ENCODE measurements at regions not wholly inside any gene's neighbourhood (a gene's known extent, or its start where the extent isn't known, plus 50 kb on each side); places are given as distances from the start of the nearest gene placed in this dataset.

GRCh38 chr13:73210218-73210883 is 151.5 kb downstream of the KLF5 start:
- no peaks in the 10 kb centered on the region for H3K36me3 ChIP-seq (ENCODE audit: control insufficient read depth, insufficient read depth, low read length)
- H3K4me3 ChIP-seq (replicated peaks; ENCODE audit: low read depth, low read length), result no peak overlapping the region
- DNase-seq (ENCODE audit: extremely low read depth, insufficient read length), result no peak
- no peak for TF ChIP-seq CTCF (IDR thresholded peaks at IDR 0.05; ENCODE audit: insufficient read depth, low read length, poor library complexity, severe bottlenecking)
- no peaks in the 10 kb centered on the region; the same call in 1 of the 2 replicates for H3K27me3 ChIP-seq (replicated peaks; ENCODE audit: control insufficient read depth, insufficient read depth, low read length)

- Histone ChIP-seq H3K36me3 (ENCODE audit: control insufficient read depth, insufficient read depth, low read length) (no peaks in the 10 kb centered on the region), H3K4me3 (replicated peaks; ENCODE audit: low read depth, low read length) (no peak overlapping the region), H3K27me3 (replicated peaks; ENCODE audit: control insufficient read depth, insufficient read depth, low read length) (no peaks in the 10 kb centered on the region)
- no peak for TF ChIP-seq CTCF (IDR thresholded peaks at IDR 0.05; ENCODE audit: insufficient read depth, low read length, poor library complexity, severe bottlenecking)
- no peak for DNase-seq (ENCODE audit: extremely low read depth, insufficient read length)
These were observed 146.1 kb downstream of the KLF5 start for GRCh38 chr13:73204952-73205351.

DNA sequence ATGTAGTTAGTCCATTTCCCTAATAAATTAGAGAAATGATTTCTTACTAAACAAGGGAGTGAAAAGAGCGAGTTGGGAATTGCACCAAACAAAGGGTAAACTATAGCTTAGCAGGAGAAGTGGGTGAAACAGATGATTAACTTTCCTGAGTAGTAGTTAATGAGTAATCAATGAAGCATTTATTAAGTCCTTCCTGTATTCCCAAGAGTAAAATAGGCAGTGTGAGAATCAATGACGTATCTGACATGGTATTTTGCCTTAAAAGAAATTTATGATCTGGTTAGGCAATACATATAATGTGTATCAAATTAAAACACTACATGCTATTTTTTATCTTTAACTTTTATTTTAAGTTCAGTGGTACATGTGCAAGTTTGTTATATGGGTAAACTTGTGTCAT is 142.8 kb downstream of the KLF5 start:
- no peak for TF ChIP-seq CTCF (IDR thresholded peaks at IDR 0.05; ENCODE audit: insufficient read depth, low read length, poor library complexity, severe bottlenecking)
- Histone ChIP-seq H3K27me3 (replicated peaks; ENCODE audit: control insufficient read depth, insufficient read depth, low read length) (no peaks in the 10 kb centered on the region), H3K4me3 (replicated peaks; ENCODE audit: low read depth, low read length) (no peak overlapping the region), H3K36me3 (ENCODE audit: control insufficient read depth, insufficient read depth, low read length) (no peaks in the 10 kb centered on the region)
- no peak for DNase-seq (ENCODE audit: extremely low read depth, insufficient read length)

DNA sequence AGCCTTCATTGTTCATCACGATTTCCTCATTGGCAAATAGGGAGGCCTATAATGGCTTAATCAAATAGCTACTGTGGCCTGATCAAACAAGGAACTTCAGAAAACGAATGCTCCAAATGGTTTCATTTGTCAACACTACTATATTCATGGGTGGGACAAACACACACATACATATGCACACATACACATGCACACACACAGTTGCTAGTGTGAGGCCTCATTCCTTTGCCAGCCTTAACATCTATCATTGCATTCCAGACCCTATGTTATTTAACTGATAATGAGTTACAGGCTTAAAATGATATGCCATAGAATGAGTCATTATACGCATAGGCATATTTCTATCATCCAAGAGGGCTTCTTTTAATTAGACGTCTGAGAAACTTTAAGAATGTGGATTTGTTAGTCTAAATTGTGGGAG is 140.2 kb downstream of the KLF5 start:
- Histone ChIP-seq H3K27me3 (replicated peaks; ENCODE audit: control insufficient read depth, insufficient read depth, low read length) (no peaks in the 10 kb centered on the region), H3K36me3 (ENCODE audit: control insufficient read depth, insufficient read depth, low read length) (no peaks in the 10 kb centered on the region), H3K4me3 (replicated peaks; ENCODE audit: low read depth, low read length) (no peak overlapping the region)
- DNase-seq (ENCODE audit: extremely low read depth, insufficient read length), result no peak
- TF ChIP-seq CTCF (IDR thresholded peaks at IDR 0.05; ENCODE audit: insufficient read depth, low read length, poor library complexity, severe bottlenecking), result no peak

- TF ChIP-seq CTCF (IDR thresholded peaks at IDR 0.05; ENCODE audit: insufficient read depth, low read length, poor library complexity, severe bottlenecking), result no peak
- Histone ChIP-seq H3K36me3 (ENCODE audit: control insufficient read depth, insufficient read depth, low read length) (no peaks in the 10 kb centered on the region), H3K4me3 (replicated peaks; ENCODE audit: low read depth, low read length) (no peak overlapping the region), H3K27me3 (replicated peaks; ENCODE audit: control insufficient read depth, insufficient read depth, low read length) (no peaks in the 10 kb centered on the region; the same call in 1 of the 2 replicates)
- DNase-seq (ENCODE audit: extremely low read depth, insufficient read length), result no peak
These were observed 136.3 kb downstream of the KLF5 start for GRCh38 chr13:73195091-73195490.

- TF ChIP-seq CTCF (IDR thresholded peaks at IDR 0.05; ENCODE audit: insufficient read depth, low read length, poor library complexity, severe bottlenecking), result no peak
- H3K4me3 ChIP-seq (replicated peaks; ENCODE audit: low read depth, low read length), result no peak overlapping the region
- no peaks in the 10 kb centered on the region; the same call in 1 of the 2 replicates for H3K27me3 ChIP-seq (replicated peaks; ENCODE audit: control insufficient read depth, insufficient read depth, low read length)
- DNase-seq (ENCODE audit: extremely low read depth, insufficient read length), result no peak
- H3K36me3 ChIP-seq (ENCODE audit: control insufficient read depth, insufficient read depth, low read length), result no peaks in the 10 kb centered on the region
These were observed 135.5 kb downstream of the KLF5 start for GRCh38 chr13:73194310-73194709.
